Tibial nerve (tissue), 4 donors: ENCODE measurements at regions not wholly inside any gene's neighbourhood (a gene's known extent, or its start where the extent isn't known, plus 50 kb on each side); places are given as distances from the start of the nearest gene placed in this dataset.

Experiments
- CTCF ChIP-seq, 5 experiments: fragments of 200-600 bp in 3 of 5; fragments of 450-650 bp in 2 of 5; sonication (generic) in 3 of 5; IDR thresholded peaks; one replicate each; pipeline ENCODE4 v1.5.1; 2016 to 2019; ENCODE audit warnings: antibody characterized with exemption in 5 of 5, mild to moderate bottlenecking in 3 of 5, moderate library complexity in 2 of 5
- EP300 ChIP-seq, 2 donors: sonication (generic); formaldehyde crosslinking; IDR thresholded peaks; one replicate each; pipeline ENCODE4 v1.6.1; 2017; ENCODE audit warnings: antibody characterized with exemption in 2 of 2, mild to moderate bottlenecking in 1 of 2
- POLR2A ChIP-seq, 2 donors: fragments of 450-650 bp; IDR thresholded peaks; one replicate each; pipeline ENCODE4 v1.6.1; 2017; ENCODE audit warnings: antibody characterized with exemption in 2 of 2, mild to moderate bottlenecking in 2 of 2, moderate library complexity in 2 of 2

GRCh38 chr2:83376731-83377130, 1082.3 kb downstream of the SUCLG1 start:
- TF ChIP-seq CTCF (IDR thresholded peaks at IDR 0.05) (no peak), POLR2A (IDR thresholded peaks at IDR 0.05) (no peak), EP300 (IDR thresholded peaks at IDR 0.05) (no peak)
